ENCODE measurements at regions not wholly inside any gene's neighbourhood (a gene's known extent, or its start where the extent isn't known, plus 50 kb on each side); places are given as distances from the start of the nearest gene placed in this dataset.
A peak's percentile ranks its signal among the peaks of the same experiment; 100 is the strongest.

DNA sequence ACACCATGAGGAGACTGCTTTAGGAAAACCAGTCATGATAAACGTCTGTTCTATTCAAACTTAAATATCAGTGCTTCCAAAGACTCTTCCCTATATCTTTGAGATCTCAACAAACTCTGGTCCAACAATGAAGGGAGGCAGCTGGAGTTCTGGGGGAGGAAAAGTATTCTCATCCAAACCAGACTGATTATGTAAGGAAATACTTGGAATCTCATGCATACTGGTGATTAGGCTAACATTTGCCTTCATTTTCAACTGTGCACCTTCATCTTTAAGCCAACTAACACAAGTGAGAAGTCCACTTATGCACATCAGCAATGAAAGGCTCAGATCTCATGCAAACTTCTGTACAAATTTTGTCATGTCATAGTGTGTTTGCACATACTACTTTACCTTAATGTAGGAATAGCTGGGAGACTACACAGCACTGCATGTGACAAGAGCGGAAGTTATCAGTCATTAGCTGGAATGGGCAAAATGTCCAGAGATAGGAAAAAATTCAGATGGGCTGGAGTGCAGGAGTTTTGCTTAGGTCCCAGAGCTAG is 67.5 kb upstream of the STK17B start:
- Histone ChIP-seq H3K36me3 (ENCODE audit: control insufficient read depth, low read length) (peaks cover 10% of the 10 kb centered on the region), H3K79me2 (ENCODE audit: control insufficient read depth, low read length) (no peaks in the 10 kb centered on the region), H3K27ac (ENCODE audit: low read depth, low read length) (peak overlapping the region; percentile 93), H3K9me3 (ENCODE audit: control insufficient read depth, insufficient read depth, low read length) (peaks cover 5% of the 10 kb centered on the region), H3K4me2 (ENCODE audit: low read length) (peak overlapping the region; percentile 68), H3K9me2 (replicated peaks; ENCODE audit: control insufficient read depth, low read length) (no peaks in the 10 kb centered on the region), H3K4me3 (ENCODE audit: low read length) (peak overlapping the region; percentile 51), H3F3A (ENCODE audit: control insufficient read depth, insufficient read depth) (peaks cover 52% of the 10 kb centered on the region), H3K27me3 (ENCODE audit: control insufficient read depth, low read length) (no peaks in the 10 kb centered on the region), H4K20me1 (ENCODE audit: control insufficient read depth, insufficient read depth, low read depth, low read length) (no peaks in the 10 kb centered on the region), H3K4me1 (ENCODE audit: control insufficient read depth, low read length) (peaks cover 90% of the 10 kb centered on the region)
- TF ChIP-seq, protein P1, sequence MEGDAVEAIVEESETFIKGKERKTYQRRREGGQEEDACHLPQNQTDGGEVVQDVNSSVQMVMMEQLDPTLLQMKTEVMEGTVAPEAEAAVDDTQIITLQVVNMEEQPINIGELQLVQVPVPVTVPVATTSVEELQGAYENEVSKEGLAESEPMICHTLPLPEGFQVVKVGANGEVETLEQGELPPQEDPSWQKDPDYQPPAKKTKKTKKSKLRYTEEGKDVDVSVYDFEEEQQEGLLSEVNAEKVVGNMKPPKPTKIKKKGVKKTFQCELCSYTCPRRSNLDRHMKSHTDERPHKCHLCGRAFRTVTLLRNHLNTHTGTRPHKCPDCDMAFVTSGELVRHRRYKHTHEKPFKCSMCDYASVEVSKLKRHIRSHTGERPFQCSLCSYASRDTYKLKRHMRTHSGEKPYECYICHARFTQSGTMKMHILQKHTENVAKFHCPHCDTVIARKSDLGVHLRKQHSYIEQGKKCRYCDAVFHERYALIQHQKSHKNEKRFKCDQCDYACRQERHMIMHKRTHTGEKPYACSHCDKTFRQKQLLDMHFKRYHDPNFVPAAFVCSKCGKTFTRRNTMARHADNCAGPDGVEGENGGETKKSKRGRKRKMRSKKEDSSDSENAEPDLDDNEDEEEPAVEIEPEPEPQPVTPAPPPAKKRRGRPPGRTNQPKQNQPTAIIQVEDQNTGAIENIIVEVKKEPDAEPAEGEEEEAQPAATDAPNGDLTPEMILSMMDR (IDR thresholded peaks at IDR 0.05; ENCODE audit: low read depth, low read length, poor library complexity, severe bottlenecking), result no peak
- no peak for TF ChIP-seq EZH2phosphoT487 (IDR thresholded peaks at IDR 0.05; ENCODE audit: borderline replicate concordance, low read length)

DNA sequence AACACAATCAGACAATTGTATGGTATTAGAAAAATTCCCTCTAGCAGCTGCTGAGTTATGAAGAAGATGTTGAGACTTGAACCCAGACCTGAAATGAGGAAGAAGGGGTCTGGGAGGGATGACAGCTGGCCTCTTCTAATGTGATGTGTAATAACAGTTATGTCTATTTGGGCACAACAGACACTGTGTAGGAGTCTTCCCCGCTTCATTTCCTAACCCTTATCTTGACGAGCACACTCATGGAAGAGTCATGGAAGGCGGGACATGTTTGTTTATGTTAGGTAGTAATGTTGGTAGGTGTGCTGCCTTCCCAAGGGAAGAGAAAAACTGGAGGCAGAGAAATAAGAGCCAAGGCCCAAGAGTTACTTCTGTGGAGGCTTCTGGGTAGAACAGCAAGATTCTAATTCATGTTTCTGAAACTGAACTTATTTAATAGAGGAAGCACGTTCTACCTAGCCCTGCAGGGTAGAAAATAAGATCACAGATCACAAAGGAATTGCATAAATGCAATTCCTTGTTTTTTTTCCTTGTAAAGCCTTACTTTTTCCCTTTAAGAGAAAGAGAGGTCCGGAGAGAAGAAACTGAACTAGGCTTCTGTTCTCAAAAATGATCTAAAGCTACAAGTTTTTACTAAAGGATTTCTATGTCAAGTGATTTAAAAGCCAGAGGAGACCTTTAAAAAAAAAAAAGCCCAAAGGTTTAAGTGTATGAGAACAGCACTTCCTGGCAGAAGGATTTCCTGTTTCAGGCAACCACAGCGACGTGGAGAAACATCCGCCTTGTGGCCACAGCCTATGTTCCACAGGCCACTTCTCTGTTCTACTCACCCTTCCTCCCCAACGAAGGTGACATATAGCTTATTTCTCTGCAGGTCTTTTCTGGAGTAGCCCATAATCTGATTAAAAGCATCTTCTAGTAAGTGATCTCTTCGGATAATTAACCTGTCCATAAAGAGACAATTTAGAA is 68.5 kb upstream of the STK17B start:
- Histone ChIP-seq H3K9me3 (ENCODE audit: control insufficient read depth, insufficient read depth, low read length) (peaks cover 5% of the 10 kb centered on the region), H4K20me1 (ENCODE audit: control insufficient read depth, insufficient read depth, low read depth, low read length) (no peaks in the 10 kb centered on the region), H3K4me1 (ENCODE audit: control insufficient read depth, low read length) (peaks cover 80% of the 10 kb centered on the region), H3K79me2 (ENCODE audit: control insufficient read depth, low read length) (no peaks in the 10 kb centered on the region), H3K9me2 (replicated peaks; ENCODE audit: control insufficient read depth, low read length) (no peaks in the 10 kb centered on the region), H3K4me2 (ENCODE audit: low read length) (peak overlapping the region; percentile 68), H3F3A (ENCODE audit: control insufficient read depth, insufficient read depth) (peaks cover 42% of the 10 kb centered on the region), H3K27me3 (ENCODE audit: control insufficient read depth, low read length) (no peaks in the 10 kb centered on the region), H3K27ac (ENCODE audit: low read depth, low read length) (peak overlapping the region; percentile 93), H3K36me3 (ENCODE audit: control insufficient read depth, low read length) (peaks cover 10% of the 10 kb centered on the region), H3K4me3 (ENCODE audit: low read length) (peak overlapping the region; percentile 51)
- TF ChIP-seq, protein P1 (IDR thresholded peaks at IDR 0.05; ENCODE audit: low read depth, low read length, poor library complexity, severe bottlenecking), result no peak

DNA sequence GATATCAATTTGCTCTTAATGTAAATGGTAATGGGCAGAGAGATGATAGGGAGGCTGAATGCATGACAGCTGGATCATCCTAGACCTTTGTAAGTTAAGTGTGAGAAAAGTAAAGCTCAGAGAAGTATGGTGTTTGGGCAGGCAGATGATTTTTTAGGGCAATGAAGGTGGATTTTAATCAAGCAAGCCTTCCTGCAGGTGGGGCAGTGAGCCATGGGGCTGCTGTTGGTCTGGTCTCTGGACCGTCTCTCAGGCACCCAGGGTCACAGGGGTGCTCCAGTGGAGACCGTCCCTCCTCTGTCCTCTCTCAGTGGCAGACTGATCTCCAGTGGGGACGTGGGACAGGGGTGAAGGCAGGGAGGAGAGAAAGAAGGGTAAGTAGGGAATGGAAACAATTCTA is 69.8 kb upstream of the STK17B start:
- H3K9me2 ChIP-seq (replicated peaks; ENCODE audit: control insufficient read depth, low read length), result no peaks in the 10 kb centered on the region
- H4K20me1 ChIP-seq (ENCODE audit: control insufficient read depth, insufficient read depth, low read depth, low read length), result no peaks in the 10 kb centered on the region
- peaks cover 5% of the 10 kb centered on the region for H3K9me3 ChIP-seq (ENCODE audit: control insufficient read depth, insufficient read depth, low read length)
- H3K27me3 ChIP-seq (ENCODE audit: control insufficient read depth, low read length), result no peaks in the 10 kb centered on the region
- H3K4me3 ChIP-seq (ENCODE audit: low read length), result peak overlapping the region; percentile 58
- peaks cover 10% of the 10 kb centered on the region for H3K36me3 ChIP-seq (ENCODE audit: control insufficient read depth, low read length)
- peaks cover 32% of the 10 kb centered on the region for H3F3A ChIP-seq (ENCODE audit: control insufficient read depth, insufficient read depth)
- TF ChIP-seq, protein P1 (IDR thresholded peaks at IDR 0.05; ENCODE audit: low read depth, low read length, poor library complexity, severe bottlenecking), result peak; percentile 54
- TF ChIP-seq EZH2phosphoT487 (IDR thresholded peaks at IDR 0.05; ENCODE audit: borderline replicate concordance, low read length), result no peak
- H3K4me2 ChIP-seq (ENCODE audit: low read length), result peak overlapping the region; percentile 68
- no peaks in the 10 kb centered on the region for H3K79me2 ChIP-seq (ENCODE audit: control insufficient read depth, low read length)
- peaks cover 67% of the 10 kb centered on the region for H3K4me1 ChIP-seq (ENCODE audit: control insufficient read depth, low read length)
- H3K27ac ChIP-seq (ENCODE audit: low read depth, low read length), result peak overlapping the region; percentile 93

All from DOHH2 (cell line).